ENCODE measurements at regions not wholly inside any gene's neighbourhood (a gene's known extent, or its start where the extent isn't known, plus 50 kb on each side); places are given as distances from the start of the nearest gene placed in this dataset.

GRCh38 chr18:73793386-73793785 is 354.2 kb downstream of the FBXO15 start:
- no peak for DNase-seq

- no peak for DNase-seq
Measured at GRCh38 chr18:73791081-73791480, 356.6 kb downstream of the FBXO15 start.

- DNase-seq: no peak
Measured at GRCh38 chr18:73790587-73790986, 357.0 kb downstream of the FBXO15 start.

- DNase-seq: no peak
Measured at GRCh38 chr18:73787316-73787715, 360.3 kb downstream of the FBXO15 start.

- no peak for DNase-seq
Measured at GRCh38 chr18:73785300-73785699, 362.3 kb downstream of the FBXO15 start.

GRCh38 chr18:73784853-73785252 is 362.8 kb downstream of the FBXO15 start:
- DNase-seq: no peak

GRCh38 chr18:73782405-73782804 is 365.2 kb downstream of the FBXO15 start:
- DNase-seq: no peak

- DNase-seq: no peak
Measured at GRCh38 chr18:73780218-73780617, 367.4 kb downstream of the FBXO15 start.

- DNase-seq: no peak
Measured at GRCh38 chr18:73778032-73778359, 369.6 kb downstream of the FBXO15 start.

- DNase-seq: no peak
Measured at GRCh38 chr18:73777356-73778031, 370.1 kb downstream of the FBXO15 start.

- peak in 2 of 56 donors; percentile 7 to 10 for DNase-seq
Measured at GRCh38 chr18:73774811-73775509, 372.7 kb downstream of the FBXO15 start.

- no peak for DNase-seq
Measured at GRCh38 chr18:73768043-73768442, 379.6 kb downstream of the FBXO15 start.

GRCh38 chr18:73766910-73767515 is 380.6 kb downstream of the FBXO15 start:
- DNase-seq: no peak

- no peak for DNase-seq
Measured at GRCh38 chr18:73758446-73758845, 389.2 kb downstream of the FBXO15 start.

- no peak for DNase-seq
Measured at GRCh38 chr18:73756256-73757091, 391.2 kb downstream of the FBXO15 start.

- DNase-seq: no peak
Measured at GRCh38 chr18:73752965-73753364, 394.7 kb downstream of the FBXO15 start.

- DNase-seq: no peak
Measured at GRCh38 chr18:73752546-73752945, 395.1 kb downstream of the FBXO15 start.

- DNase-seq: no peak
Measured at GRCh38 chr18:73750052-73750451, 397.6 kb downstream of the FBXO15 start.

- DNase-seq: no peak
Measured at GRCh38 chr18:73749304-73749703, 398.3 kb downstream of the FBXO15 start.

- DNase-seq: peak in 3 of 56 donors; percentile 7 to 15 (median 9)
Measured at GRCh38 chr18:73748731-73749130, 398.9 kb downstream of the FBXO15 start.

GRCh38 chr18:73746101-73746500 is 401.5 kb downstream of the FBXO15 start:
- DNase-seq: no peak

- DNase-seq: no peak
Measured at GRCh38 chr18:73742957-73743356, 404.7 kb downstream of the FBXO15 start.
